Thoracic aorta (tissue), 2 donors: ENCODE measurements at regions not wholly inside any gene's neighbourhood (a gene's known extent, or its start where the extent isn't known, plus 50 kb on each side); places are given as distances from the start of the nearest gene placed in this dataset.

Experiments
- ATAC-seq: fragments of 150-250 bp; one replicate; pipeline ENCODE4 v1.8.0; 2017; ENCODE audit warnings: low read depth; ENCODE audit not compliant: insufficient number of reproducible peaks, low FRiP score
- DNase-seq: peaks from one replicate; pipeline ENCODE4 v3.0.0-alpha.2; 2020; ENCODE audit warnings: low spot score
- H3K27ac ChIP-seq, 2 donors: fragments of 200-600 bp; sonication (generic); 1 replicate in 1 of 2; 2 replicates in 1 of 2; pipeline ENCODE4 v1.5.1; 2016; ENCODE audit warnings: mild to moderate bottlenecking in 2 of 2, moderate library complexity in 2 of 2
- H3K27me3 ChIP-seq: fragments of 200-600 bp; sonication (generic); replicated peaks from 2 replicates; pipeline ENCODE4 v1.6.0; 2016; ENCODE audit warnings: mild to moderate bottlenecking; ENCODE audit not compliant: insufficient read depth
- H3K36me3 ChIP-seq: fragments of 200-600 bp; sonication (generic); one replicate; pipeline ENCODE4 v1.5.1; 2016
- H3K4me1 ChIP-seq, 2 donors: fragments of 200-600 bp; sonication (generic); 1 replicate in 1 of 2; 2 replicates in 1 of 2; pipeline versions ENCODE4 v1.5.1 to v1.6.0; 2016; ENCODE audit warnings: low read depth in 2 of 2, mild to moderate bottlenecking in 1 of 2; ENCODE audit not compliant: control insufficient read depth in 1 of 2
- H3K4me3 ChIP-seq: fragments of 200-600 bp; sonication (generic); 2 replicates; pipeline ENCODE4 v1.5.1; 2016; ENCODE audit warnings: mild to moderate bottlenecking
- H3K9me3 ChIP-seq: fragments of 200-600 bp; sonication (generic); 2 replicates; pipeline ENCODE4 v1.5.1; 2016
- TF ChIP-seq, protein P1 (sequence below): fragments of 200-600 bp; sonication (generic); IDR thresholded peaks from one replicate; pipeline ENCODE4 v1.5.1; 2019; ENCODE audit warnings: antibody characterized with exemption

DNA sequence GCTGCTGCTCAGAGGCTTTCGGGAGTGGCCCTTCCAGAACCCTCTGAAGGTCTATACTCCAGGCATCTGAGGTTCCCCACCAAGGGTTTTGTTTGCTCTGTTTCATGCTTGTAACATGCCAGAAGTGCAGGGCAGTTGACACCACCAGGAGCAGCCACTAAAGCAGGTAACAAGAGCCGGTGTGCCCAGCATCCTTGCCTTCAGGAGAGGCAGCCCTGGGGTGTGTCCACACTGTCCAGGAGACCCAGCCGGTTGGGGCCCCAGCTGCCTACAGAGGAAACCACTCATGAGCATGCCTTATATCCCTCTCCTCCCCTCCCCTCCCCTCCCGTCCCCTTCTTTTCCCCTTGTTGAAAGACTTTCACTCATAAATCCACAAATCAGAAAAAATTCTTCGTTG is 93.1 kb downstream of the CD8B2 start:
- H3K27me3 ChIP-seq, result no peaks in the 10 kb centered on the region
- no peaks in the 10 kb centered on the region for H3K36me3 ChIP-seq
- no peak overlapping the region for H3K4me3 ChIP-seq
- no peak for DNase-seq
- TF ChIP-seq, protein P1, sequence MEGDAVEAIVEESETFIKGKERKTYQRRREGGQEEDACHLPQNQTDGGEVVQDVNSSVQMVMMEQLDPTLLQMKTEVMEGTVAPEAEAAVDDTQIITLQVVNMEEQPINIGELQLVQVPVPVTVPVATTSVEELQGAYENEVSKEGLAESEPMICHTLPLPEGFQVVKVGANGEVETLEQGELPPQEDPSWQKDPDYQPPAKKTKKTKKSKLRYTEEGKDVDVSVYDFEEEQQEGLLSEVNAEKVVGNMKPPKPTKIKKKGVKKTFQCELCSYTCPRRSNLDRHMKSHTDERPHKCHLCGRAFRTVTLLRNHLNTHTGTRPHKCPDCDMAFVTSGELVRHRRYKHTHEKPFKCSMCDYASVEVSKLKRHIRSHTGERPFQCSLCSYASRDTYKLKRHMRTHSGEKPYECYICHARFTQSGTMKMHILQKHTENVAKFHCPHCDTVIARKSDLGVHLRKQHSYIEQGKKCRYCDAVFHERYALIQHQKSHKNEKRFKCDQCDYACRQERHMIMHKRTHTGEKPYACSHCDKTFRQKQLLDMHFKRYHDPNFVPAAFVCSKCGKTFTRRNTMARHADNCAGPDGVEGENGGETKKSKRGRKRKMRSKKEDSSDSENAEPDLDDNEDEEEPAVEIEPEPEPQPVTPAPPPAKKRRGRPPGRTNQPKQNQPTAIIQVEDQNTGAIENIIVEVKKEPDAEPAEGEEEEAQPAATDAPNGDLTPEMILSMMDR, result no peak
- peaks cover 6 to 21% of the 10 kb centered on the region in 2 donors for H3K4me1 ChIP-seq
- H3K27ac ChIP-seq, result no peak overlapping the region
- H3K9me3 ChIP-seq, result no peaks in the 10 kb centered on the region
- no peak for ATAC-seq

DNA sequence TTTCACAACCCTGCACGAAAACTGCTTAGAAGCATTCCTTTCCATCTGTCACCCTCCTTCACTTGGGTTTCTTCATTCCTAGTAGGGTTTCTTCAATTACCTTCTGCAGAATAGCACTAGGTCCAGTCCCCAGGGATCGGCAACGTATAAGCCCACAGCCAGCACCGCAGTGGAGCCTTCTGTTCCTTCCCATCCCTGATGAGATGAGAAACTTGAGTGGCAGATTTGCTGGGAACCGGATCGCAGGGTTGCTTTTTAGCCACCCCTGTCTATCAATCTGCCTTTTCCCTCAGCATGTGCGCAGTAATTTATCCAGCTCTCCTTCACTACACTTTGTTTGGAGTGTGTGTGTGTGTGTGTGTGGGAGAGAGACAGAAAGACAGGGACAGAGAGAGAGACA is 94.2 kb downstream of the CD8B2 start:
- TF ChIP-seq, protein P1, result no peak
- H3K4me3 ChIP-seq, result no peak overlapping the region
- no peak overlapping the region for H3K27ac ChIP-seq
- no peaks in the 10 kb centered on the region for H3K36me3 ChIP-seq
- no peak for ATAC-seq
- no peak for DNase-seq
- no peaks in the 10 kb centered on the region for H3K9me3 ChIP-seq
- no peaks in the 10 kb centered on the region for H3K27me3 ChIP-seq
- H3K4me1 ChIP-seq, result peaks cover 0 to 16% of the 10 kb centered on the region in 2 donors

DNA sequence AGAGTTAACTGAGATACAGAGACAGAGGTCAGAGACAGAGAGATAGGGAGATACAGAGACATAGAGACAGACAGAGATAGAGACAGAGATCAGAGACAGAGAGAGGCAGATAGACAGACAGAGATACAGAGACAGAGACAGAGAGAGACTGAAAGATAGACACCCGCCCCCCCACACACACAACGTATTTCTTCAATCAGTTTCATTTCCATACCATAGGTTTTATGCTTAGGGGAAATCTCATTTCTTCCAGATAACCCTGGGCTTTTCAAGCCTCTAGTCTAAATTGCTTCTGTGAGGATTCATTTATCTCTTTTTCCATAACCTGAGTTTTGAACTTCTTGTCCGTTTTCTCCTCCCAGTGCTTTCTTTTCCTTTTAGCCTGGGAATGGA is 94.6 kb downstream of the CD8B2 start:
- Histone ChIP-seq H3K4me3 (peak overlapping the region; percentile 68), H3K36me3 (no peaks in the 10 kb centered on the region), H3K4me1 (peaks cover 0 to 11% of the 10 kb centered on the region in 2 donors), H3K9me3 (no peaks in the 10 kb centered on the region), H3K27ac (no peak overlapping the region), H3K27me3 (no peaks in the 10 kb centered on the region)
- TF ChIP-seq, protein P1, result no peak
- no peak for DNase-seq
- ATAC-seq, result no peak

DNA sequence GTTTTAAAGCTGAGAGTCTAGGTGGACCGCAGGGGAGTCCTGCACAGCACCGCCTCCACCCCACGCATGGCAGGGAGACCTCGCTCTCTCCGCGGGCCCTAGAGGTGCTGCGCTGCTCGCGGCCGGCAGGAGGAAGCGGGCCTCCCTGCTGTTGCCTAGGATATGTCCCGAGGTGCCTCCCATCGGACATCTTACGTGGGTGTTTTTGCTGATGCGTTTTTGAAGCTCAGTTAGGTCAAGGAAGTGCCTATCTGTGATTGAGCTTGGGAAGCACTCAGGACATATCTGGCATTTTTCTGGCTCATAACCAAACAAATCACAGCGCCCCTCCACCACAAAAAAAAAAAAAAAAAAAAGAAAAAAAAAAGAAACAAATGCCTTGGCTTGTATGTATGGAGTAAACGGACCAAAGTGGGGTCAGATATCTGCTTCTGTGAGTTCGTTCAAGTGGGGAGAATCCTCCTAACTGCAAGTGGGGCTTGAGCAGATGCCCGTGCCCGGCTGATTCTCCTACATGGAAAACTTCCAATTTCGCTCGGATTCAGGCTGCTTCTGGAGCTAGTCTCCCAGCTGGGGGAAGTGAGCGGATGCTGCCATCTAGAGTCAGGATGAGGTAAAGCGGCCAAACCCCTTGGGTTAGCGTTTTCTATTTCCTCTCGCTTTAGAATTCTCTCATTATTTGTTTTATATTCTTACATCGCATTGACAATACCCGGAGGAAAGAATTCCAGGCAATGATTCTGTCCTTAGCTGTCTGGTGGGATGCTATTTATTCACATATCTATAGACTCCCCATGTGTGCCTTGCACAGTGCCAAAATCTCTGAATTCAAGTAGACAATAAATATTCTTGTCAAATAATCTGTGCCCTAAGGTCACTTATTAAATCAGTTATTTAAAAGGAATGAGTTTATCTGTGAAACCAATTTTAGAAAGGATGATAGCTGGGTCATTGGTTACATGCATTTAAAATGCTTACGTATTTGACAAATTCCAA is 95.3 kb downstream of the CD8B2 start:
- Histone ChIP-seq H3K27ac (no peak overlapping the region), H3K9me3 (no peaks in the 10 kb centered on the region), H3K4me1 (peaks cover 0 to 5% of the 10 kb centered on the region in 2 donors), H3K4me3 (peak overlapping the region; percentile 68), H3K36me3 (no peaks in the 10 kb centered on the region), H3K27me3 (no peaks in the 10 kb centered on the region)
- TF ChIP-seq, protein P1, result peak; percentile 64
- ATAC-seq (peak; percentile 76), DNase-seq (no peak)

DNA sequence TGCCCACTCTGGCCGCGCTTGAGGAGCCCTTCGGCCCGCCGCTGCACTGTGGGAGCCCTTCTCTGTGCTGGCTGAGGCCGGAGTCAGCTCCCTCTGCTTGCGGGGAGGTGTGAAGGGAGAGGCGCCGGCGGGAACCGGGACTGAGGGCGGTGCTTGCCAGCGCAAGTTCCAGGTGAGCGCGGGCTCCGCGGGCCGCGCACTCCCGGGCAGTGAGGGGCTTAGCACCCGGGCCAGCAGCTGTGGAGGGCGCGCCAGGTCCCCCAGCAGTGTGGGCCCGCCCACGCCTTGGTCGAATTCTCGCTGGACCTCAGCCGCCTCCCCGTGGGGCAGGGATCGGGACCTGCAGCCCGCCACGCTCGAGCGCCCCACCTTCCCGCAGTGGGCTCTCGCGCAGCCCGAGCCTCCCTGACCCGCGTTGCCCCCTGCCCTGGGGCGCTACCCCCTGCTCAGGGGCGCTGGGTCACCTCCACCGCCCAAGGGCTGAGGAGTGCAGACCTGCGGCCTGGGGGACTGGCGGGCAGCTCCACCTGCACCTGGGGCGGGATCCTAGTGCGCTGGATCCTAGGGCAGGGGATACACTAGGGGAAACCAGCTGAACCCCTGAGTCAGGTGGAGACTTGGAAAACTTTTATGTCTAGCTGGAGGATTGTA is 97.3 kb downstream of the CD8B2 start:
- H3K27me3 ChIP-seq, result no peaks in the 10 kb centered on the region
- TF ChIP-seq, protein P1, result no peak
- ATAC-seq (no peak), DNase-seq (no peak)
- no peaks in the 10 kb centered on the region for H3K36me3 ChIP-seq
- peaks cover 0 to 5% of the 10 kb centered on the region in 2 donors for H3K4me1 ChIP-seq
- no peak overlapping the region for H3K27ac ChIP-seq
- H3K9me3 ChIP-seq, result no peaks in the 10 kb centered on the region
- no peak overlapping the region for H3K4me3 ChIP-seq
